ENCODE measurements at regions not wholly inside any gene's neighbourhood (a gene's known extent, or its start where the extent isn't known, plus 50 kb on each side); places are given as distances from the start of the nearest gene placed in this dataset.
A peak's percentile ranks its signal among the peaks of the same experiment; 100 is the strongest.

DNA sequence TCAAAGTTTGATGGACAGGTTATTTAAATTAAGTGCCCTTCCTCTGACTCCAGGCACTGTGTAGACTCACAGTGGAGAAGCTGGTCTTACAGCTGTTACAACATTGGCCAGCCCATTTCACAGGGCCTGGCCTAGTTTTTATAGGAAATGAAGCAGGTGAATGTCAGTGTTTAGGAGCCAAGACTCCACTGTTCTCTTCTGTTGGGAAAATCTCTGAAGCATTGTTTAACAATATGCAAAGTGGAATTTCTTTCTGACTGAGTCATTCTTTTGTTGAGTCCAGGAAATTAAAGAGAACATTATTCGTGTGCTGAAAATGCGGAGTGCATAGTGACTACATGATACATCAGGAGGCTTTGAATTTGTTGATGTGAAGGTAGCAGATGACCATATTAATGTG is 64.7 kb downstream of the ARRDC4 start:
- Mint-ChIP-seq H3K36me3 (ENCODE audit: low read depth) (no peaks in the 10 kb centered on the region), H3K27ac (no peak overlapping the region), H3K9me3 (peaks cover 4% of the 10 kb centered on the region), H3K4me1 (no peaks in the 10 kb centered on the region), H3K4me3 (no peak overlapping the region), H3K27me3 (ENCODE audit: low read depth) (no peaks in the 10 kb centered on the region)
- TF ChIP-seq, protein P1, sequence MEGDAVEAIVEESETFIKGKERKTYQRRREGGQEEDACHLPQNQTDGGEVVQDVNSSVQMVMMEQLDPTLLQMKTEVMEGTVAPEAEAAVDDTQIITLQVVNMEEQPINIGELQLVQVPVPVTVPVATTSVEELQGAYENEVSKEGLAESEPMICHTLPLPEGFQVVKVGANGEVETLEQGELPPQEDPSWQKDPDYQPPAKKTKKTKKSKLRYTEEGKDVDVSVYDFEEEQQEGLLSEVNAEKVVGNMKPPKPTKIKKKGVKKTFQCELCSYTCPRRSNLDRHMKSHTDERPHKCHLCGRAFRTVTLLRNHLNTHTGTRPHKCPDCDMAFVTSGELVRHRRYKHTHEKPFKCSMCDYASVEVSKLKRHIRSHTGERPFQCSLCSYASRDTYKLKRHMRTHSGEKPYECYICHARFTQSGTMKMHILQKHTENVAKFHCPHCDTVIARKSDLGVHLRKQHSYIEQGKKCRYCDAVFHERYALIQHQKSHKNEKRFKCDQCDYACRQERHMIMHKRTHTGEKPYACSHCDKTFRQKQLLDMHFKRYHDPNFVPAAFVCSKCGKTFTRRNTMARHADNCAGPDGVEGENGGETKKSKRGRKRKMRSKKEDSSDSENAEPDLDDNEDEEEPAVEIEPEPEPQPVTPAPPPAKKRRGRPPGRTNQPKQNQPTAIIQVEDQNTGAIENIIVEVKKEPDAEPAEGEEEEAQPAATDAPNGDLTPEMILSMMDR (IDR thresholded peaks at IDR 0.05; ENCODE audit: unreplicated experiment in 3 of 3): no peak

DNA sequence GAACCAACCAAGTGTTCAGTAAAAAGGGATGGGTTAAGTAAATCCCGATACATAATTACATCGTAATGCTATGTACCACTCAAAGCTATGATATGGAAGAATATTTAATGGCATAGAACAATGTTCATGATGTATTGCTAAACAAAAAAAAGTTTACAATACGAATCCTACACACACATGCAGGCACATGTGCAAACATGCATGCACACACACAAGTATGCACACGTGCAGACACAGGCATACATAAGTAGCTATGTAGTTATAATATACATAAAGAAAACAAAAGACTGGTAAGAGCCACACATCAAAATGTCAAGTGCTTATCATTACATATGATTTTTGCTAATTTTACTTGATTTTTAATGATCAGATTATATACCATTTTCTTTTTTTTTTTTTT is 74.2 kb downstream of the ARRDC4 start:
- Mint-ChIP-seq H3K4me1 (peaks cover 6% of the 10 kb centered on the region), H3K4me3 (no peak overlapping the region), H3K36me3 (ENCODE audit: low read depth) (no peaks in the 10 kb centered on the region), H3K27me3 (ENCODE audit: low read depth) (peaks cover 8% of the 10 kb centered on the region), H3K9me3 (no peaks in the 10 kb centered on the region), H3K27ac (no peak overlapping the region)
- TF ChIP-seq, protein P1 (IDR thresholded peaks at IDR 0.05; ENCODE audit: unreplicated experiment in 3 of 3): no peak

DNA sequence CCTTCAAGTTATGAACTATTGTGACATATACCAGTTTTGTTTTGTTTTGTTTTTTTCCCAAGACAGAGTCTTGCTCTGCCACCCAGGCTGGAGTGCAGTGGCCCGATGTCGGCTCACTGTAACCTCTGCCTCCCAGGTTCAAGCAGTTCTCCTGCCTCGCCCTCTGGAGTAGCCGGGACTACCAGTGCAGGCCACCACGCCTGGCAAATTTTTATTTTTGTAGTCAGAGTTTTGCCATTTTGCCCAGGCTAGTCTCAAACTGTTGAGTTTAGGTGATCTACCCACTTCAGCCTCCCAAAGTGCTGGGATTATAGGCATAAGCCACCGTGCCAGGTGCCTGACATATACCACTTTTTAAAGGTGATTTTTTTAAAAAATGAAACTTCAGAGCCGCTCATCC is 74.6 kb downstream of the ARRDC4 start:
- Mint-ChIP-seq H3K4me1 (peaks cover 9% of the 10 kb centered on the region), H3K27ac (no peak overlapping the region), H3K36me3 (ENCODE audit: low read depth) (no peaks in the 10 kb centered on the region), H3K9me3 (no peaks in the 10 kb centered on the region), H3K4me3 (no peak overlapping the region), H3K27me3 (ENCODE audit: low read depth) (peaks cover 8% of the 10 kb centered on the region)
- TF ChIP-seq, protein P1 (IDR thresholded peaks at IDR 0.05; ENCODE audit: unreplicated experiment in 3 of 3): no peak

DNA sequence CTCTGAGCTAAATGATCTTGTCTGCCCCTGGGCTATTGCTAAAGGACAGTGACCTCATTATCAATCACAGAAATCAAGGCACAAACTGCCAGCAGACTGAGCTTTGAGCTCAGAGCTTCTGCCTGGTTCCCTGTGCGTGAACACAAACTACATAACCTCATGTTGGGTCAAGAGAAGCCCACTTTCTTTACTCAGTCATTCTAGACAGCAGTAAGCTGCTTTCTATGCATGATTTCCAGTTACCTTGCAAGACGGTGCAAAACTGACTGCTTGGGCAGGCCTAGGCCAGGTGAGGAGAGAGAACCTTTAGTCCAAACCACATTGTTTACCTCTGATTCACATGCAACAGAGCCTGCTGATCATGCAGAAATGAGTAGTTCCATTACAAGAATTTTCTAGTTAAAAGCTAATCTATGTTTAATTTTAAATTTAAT is 75.1 kb downstream of the ARRDC4 start:
- Mint-ChIP-seq H3K4me1 (peaks cover 9% of the 10 kb centered on the region), H3K36me3 (ENCODE audit: low read depth) (no peaks in the 10 kb centered on the region), H3K27me3 (ENCODE audit: low read depth) (peaks cover 8% of the 10 kb centered on the region), H3K4me3 (no peak overlapping the region), H3K9me3 (no peaks in the 10 kb centered on the region), H3K27ac (no peak overlapping the region)
- TF ChIP-seq, protein P1 (IDR thresholded peaks at IDR 0.05; ENCODE audit: unreplicated experiment in 3 of 3): no peak

DNA sequence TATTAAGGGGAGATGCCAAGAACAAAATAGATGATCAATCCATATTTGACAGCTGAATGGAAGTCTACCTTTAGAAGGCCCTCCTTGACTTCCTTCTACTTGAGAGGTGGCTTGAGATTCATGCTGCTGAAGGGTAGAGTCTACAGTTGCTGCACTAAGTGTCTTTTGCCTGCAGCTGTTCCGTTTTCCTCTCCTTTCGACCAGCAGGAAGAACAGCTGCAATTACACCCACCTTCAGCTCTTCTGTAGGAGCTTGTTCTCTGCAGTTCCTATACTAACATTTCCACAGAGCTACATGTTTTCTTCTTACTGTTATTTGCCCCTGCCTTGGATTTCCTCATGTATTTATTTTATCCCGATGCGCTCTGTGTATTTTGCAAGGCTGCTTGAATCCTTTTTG is 79.1 kb downstream of the ARRDC4 start:
- H3K4me1 Mint-ChIP-seq: peaks cover 15% of the 10 kb centered on the region
- no peaks in the 10 kb centered on the region for H3K36me3 Mint-ChIP-seq (ENCODE audit: low read depth)
- peaks cover 8% of the 10 kb centered on the region for H3K27me3 Mint-ChIP-seq (ENCODE audit: low read depth)
- H3K9me3 Mint-ChIP-seq: no peaks in the 10 kb centered on the region
- H3K27ac Mint-ChIP-seq: peak overlapping the region in 1 of 3 experiments; percentile 2
- TF ChIP-seq, protein P1 (IDR thresholded peaks at IDR 0.05; ENCODE audit: unreplicated experiment in 3 of 3): no peak
- H3K4me3 Mint-ChIP-seq: no peak overlapping the region

DNA sequence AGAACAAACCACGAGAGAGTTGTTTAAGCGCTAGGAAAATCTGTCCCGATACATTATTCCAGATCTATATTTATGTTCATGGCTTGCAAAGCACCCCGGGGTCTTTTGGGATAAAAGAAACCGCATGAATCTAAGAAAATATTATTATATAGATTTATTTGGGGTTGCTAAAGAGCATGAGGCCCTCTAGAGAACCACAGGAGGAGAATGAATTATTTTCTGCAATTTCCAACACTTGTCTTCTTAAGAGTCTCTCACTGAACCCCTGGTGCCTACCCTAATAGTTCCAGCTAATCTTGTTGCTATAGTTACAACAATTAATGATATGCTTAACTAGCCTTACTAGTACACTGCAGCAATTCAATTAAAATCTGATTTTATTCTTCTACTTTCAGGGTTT is 79.6 kb downstream of the ARRDC4 start:
- Mint-ChIP-seq H3K4me3 (no peak overlapping the region), H3K9me3 (no peaks in the 10 kb centered on the region), H3K27me3 (ENCODE audit: low read depth) (peaks cover 8% of the 10 kb centered on the region), H3K27ac (no peak overlapping the region), H3K4me1 (peaks cover 15% of the 10 kb centered on the region), H3K36me3 (ENCODE audit: low read depth) (no peaks in the 10 kb centered on the region)
- TF ChIP-seq, protein P1 (IDR thresholded peaks at IDR 0.05; ENCODE audit: unreplicated experiment in 3 of 3): no peak

All from nephron (organoid).